Stimulated activated CD8-positive, alpha-beta memory T cell treated with anti-CD3 and anti-CD28 coated beads, Interleukin-7, amount 100 ng/mL, for 4 hours (primary cell): ENCODE measurements at regions not wholly inside any gene's neighbourhood (a gene's known extent, or its start where the extent isn't known, plus 50 kb on each side); places are given as distances from the start of the nearest gene placed in this dataset.
"Not testable (repeated sequence)": the region's sequence is repeated elsewhere in the genome, so short reads cannot be mapped to it uniquely, and the experiment has no call there.

Source experiments
- DNase-seq, 2 donors: peaks; one replicate each; pipeline ENCODE4 v3.0.0-alpha.2; 2020; ENCODE audit warnings: low read depth in 2 of 2

DNA sequence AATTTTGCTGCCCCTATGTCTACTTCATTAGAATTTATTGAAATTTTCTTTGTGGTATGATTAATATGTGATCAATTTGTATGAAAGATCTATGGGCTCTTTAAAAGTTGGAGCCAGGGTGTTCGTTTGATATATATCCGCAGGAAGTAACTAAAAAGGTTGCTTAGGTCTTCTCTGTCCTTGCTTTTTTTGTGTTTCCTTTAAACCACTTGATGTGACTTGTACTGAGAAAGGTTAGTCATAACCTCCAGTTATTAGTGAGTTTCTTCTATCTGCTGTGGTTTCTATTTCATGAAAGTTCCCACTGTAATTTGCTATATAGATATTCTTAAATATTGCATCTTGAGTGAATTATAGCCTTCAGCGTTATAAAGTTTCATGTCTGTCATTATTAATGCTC is 585.3 kb upstream of the ARID1B start:
- DNase-seq: no peak

DNA sequence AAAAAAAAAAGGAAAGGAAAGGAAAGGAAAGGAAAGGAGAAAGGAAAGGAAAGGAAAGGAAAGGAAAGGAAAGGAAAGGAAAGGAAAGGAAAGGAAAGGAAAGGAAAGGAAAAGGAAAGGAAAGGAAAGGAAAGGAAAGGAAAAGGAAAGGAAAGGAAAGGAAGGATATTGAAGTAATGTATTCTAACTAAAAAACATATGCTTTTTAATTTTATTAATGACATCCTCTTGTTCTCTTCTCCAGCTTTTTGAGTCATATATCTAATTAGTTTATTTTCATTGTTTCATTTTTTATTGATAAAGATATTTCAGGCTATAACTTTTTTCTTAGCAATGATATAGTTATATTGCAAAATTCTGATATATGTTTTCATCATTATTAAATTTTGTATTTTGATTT is 585.8 kb upstream of the ARID1B start:
- not testable (repeated sequence) for DNase-seq

DNA sequence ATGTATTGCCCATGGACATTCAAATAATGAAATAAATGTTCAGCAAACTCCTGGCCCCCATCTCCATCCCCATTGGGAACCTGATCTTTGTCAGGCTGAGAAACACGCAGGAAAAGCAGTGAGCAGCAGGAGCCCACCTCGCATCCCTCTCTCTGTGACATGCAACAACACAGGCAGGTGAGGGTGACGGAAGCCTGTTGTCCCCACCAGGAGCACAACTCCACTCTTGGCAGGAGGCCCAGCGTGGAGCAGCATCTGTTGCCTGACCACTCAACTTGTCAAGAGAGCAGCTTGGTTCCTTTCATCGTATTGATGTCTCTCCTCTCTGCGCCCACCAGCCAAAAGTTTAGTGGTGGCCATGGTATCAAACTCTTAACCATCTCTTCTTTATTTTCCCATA is 586.9 kb upstream of the ARID1B start:
- no peak for DNase-seq

DNA sequence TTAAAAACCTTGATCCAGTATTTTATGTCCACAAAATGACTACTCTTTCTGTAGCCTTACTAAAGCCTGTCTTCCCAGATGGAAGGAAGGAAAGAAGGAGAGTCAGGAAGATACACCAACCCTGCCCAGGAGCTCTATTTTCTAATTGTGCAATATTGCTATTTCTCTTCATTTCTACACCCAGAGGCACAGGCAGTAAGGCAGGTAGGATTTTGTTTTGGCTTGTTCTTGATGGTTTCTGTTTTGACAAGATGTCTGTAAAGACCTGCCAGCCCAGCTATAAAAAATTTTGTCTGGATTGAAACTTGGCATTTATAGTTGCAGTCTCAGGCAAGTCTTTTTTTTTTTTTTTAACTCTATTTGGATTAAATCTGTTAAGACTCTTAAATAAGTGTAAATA is 587.5 kb upstream of the ARID1B start:
- DNase-seq: no peak

DNA sequence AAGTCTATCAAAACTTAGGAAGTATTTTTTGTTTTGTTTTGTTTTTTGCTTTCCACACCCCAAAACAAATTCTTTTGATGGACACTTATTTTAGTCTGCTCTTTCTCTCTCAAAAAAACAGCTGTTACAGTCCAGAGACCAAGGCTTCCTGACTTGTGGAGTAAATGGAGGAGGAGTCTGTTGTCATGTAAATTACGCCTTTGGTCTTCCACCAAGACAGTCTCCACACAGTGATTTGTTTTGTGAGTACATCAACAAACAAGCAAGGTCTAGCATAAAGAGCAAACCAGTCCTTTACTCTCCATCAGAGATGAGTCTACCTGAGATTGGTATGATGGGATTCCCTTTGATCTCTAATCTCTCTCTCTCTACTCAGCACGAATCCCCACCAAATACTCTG is 588.0 kb upstream of the ARID1B start:
- no peak for DNase-seq

DNA sequence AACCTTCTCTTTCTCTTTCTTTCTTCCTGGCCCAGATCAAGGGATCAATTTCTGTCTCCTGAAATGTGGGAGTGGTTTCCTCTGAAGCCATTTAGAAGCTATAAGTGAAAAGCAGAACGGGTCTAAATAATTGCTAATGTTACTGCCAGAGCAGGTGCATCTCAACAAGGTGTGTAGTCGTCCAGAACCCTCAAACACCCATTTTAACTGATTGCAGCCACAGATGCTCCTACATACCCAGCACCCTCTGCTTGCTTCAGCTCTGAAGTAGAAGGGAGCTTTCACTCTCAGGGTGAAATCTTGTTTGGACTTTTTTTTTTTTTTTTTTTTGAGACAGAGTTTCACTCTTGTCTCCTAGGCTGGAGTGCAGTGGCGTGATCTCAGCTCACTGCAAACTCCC is 592.1 kb upstream of the ARID1B start:
- DNase-seq: no peak

DNA sequence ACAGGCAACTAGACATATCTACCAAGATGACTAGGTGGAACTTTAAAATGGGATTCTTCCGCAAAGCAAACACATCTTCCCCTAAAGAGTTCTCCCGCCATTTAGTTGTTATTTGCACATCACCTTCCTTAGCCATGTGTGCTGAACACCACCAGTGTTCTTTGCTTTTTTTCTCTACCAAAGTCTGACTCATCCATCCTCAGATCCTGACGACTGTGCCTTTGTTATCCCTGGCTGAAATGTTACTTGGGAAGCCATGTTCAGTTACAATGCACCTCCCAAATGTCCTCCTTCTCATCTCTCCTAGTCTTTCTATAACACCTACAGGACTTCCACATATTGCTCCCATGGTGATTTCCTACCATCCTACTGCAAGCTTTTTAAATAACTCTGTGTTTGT is 593.5 kb upstream of the ARID1B start:
- no peak for DNase-seq

DNA sequence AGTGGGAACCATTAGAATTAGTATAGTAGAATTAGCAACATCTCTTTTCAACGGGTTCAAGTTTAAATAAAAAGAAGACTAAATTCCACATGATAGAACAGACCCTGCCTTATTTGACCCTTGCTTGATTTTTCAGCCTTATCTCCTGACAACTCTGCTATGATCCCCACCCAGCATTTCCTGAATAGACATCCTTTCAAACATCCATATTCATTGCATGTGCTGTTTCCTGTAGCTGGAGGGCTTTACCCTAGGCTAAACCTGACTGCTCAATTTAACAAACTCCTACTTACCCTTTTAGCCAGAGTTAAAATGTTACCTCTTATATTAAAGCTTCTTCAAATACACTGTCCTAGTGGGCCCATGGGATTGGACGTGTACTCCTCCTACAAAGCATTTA is 594.8 kb upstream of the ARID1B start:
- no peak for DNase-seq

DNA sequence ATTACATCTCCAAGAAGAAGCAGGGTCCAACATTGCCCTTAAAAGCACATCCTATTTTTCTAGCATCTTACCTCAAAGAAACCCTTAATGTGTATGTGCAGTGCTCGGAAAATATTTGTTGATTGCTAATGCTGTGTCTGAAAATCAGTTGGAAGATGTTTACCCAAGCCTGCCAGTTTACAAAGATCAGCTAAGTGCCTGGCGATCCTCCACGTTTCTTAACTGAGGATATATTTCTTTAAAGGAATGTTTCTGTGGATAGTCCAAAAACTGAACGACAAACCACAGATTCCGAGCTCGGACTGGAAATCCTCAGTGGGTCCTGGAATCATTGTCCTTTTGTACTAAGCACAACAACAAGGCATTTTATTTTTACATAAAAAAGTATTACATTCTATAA is 595.7 kb upstream of the ARID1B start:
- no peak for DNase-seq

DNA sequence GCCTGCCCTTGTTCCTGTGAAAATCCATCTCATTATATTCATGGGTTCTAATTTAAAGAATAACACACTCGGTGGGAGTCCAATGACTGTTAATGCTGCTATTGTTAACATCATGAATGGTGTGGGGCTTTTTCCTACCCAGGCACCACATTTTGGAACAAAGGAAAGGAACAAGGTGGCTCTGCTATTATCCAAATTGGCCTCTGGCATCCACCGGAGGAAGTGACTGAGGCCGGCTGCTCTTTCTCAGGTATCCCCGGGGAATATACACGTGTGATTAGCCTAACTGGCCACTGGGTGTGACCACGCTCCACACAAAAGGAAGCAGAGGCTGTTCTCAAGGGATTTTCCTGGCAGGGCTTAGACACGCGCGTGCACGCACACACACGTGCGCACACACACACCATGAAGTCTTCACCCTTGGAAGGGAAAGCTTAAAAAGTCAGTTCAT is 601.2 kb upstream of the ARID1B start:
- no peak for DNase-seq

DNA sequence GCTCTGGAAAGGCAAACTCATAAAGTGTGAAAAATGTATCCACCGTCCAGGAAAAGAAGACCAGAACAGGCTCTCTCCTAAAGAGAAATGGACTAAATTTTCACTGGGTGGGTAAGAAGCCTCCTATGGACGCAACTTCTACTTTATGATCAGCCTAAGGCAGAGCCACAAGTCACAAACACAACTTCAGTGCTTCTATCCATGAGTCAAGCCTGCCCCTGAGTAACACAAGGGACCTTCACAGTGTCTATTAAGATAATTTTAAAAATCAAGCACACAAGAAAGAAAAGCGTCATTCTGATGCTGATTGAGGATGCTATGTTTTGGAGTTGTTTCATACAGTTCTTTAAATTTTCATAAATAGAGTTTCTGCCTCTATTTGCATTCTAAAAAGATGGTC is 601.7 kb upstream of the ARID1B start:
- no peak for DNase-seq

DNA sequence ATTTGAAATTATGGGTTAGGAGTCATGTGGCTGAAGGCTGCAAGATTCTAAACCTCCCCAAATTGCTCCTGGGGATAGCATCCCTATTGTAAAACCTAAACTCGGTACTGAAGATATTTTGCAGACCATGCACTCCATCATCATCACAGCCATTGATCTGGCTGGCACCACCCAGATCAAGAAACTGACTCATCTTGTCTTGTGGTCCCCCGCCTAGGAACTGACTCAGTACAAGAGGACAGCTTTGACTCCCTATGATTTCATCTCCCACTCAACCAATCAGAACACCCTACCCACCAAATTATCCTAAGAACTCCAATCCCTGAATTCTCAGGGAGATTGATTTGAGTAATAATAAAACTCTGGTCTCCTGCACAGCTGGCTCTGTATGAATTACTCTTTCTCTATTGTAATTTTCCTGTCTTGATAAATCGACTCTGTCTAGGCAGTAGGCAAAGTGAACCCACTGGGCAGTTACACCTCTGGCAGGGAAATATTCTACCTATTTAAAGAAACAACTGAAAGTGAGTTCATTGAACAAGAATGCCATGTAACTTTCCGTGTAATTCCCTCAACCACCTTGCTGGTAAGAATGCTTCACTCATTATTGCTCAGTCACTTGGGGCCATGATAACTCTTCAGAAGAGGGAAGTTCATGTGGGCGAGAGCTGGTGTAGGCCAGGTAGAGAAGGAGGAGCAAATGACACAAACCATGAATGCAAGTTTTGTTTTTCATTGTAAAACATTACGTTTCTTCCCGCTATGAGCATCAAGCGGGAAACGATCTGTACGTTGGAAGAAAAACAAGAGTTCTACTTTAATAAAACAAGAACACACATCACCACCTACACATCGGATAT is 602.9 kb upstream of the ARID1B start:
- DNase-seq: no peak

DNA sequence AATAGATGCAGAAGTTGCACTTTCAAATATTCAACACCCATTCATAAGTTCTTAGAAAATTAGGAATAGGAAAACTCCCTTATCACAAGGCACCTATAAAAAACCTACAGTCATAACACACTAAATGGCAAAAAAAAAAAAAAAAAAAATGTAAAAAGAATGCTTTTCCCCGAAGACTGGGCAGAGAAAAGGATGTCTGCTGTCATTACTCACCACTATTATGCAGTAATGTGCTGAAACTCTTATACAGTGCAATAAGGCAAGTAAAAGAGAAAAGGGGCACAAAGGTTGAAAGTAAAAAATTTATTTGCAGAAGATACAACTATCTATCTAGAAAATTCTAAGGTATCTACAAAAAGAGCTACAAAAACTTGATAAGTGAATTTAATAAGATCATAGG is 607.8 kb upstream of the ARID1B start:
- no peak for DNase-seq

DNA sequence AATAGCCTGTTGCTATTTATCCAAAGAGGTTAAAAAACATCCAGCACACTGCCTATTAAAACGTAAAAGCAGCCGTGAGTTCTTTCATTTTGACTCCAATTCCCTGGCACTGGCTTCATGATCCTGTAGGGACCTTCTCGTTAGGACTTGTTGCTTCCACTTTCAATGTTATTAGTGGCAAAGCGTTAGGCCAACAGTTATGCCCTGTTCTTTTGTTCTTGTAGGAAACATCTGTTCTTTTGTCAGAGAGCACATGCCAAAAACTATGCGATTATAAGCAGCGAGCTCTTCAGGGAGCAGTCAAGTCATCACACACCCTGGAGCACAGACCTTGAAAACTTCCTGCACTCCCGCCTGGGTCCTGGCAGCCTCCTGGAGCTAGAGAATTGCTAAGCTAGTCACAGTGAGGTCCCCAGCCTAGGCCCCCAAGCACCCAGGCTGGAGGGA is 609.5 kb upstream of the ARID1B start:
- no peak for DNase-seq

DNA sequence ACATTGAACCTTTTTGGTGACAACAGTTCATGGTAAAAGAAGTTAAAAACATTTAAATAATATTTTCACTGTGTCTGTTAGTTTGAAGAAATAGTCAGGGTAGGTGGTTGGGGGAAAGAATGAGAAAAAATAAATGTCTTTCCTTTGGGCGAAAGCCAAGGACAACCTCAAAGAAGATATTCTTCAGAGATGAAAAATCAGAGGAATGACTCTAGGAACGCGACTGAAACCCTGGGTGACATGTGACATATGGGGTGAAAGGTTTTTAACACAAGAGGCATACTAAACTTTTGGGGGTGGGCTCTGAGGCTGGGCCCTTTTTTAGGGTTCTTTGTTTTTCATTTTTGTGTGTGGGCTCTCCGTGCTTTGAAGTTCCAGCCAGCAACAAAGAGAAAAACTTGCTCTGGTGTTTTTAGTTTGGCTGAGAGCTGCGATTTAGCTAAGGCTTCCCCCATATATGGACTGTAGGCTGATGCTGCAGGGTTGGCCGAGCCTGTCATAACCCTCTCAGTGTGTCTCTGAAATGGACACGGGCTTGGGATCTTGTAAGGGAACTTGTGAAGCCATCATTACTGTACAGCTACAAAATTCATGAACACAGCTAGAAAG is 610.1 kb upstream of the ARID1B start:
- no peak for DNase-seq

DNA sequence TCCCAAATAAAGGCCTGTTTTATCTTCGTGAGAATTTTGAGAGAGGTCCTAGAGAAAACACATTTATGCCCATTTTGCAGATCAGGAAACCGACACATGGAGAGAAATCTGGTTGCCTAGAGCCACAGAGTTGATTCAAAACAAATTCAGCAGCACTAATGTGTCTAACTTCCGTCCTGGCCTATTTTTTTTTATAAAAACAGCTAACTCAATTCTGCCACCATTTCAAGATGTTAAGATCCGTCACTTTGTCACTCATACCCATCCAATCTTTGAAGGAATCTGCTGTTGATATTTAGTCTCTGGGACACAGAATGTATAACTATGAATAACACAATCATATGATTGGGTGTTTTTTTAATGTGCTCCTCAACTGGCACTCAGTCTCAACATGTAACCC is 611.1 kb upstream of the ARID1B start:
- DNase-seq: no peak

DNA sequence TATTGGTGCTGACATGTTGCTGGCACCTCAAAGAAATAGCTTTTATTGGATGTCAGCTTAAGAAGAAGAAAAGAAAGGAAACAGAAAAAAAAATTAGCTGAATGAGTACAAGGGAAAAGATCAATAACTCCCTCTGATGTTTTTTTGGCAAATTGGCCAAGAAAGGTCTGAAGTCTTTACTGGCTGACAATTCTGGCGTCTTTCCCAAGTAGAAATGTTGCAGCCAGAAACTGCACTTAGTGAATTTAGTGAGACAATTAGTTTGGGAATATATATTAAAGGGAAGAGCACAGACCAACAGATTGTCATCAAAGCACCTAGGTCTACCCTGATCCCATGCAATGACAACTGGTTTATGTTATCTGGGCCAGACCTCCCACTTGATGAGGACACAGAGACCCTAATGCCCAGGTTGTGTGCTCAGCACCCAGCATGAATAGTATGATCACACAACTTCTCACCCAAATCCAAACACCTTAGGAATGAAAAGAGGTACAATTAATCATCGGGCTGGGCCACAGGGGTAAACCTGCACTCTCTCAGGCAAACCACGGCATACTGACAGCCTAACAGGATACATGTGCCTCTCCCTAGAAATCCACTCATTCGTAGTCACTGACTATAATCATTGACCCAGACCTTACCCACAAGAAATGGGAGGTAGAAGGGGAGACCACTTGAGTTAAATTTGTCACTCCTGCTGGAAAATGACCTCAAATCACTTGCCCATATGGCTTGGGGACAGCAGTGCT is 612.3 kb upstream of the ARID1B start:
- no peak for DNase-seq

DNA sequence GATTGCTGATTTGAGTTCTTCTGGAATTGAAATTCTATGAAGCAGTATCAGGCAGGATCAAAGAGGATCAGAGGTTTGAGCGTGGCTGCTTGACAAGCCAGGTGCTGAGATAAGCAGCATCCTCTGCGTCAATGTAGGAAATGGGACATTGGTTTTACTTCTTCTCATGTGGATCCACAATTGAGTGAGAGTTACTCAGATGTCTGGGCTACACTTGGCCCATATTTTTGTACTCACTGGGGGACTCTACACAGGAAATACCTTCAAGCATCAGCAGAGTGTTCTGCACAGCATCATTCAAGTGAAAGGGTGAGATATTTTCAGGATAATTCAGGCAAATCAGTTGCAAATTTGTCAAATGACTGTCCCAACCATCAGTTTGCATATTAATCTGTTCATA is 613.9 kb upstream of the ARID1B start:
- DNase-seq: no peak

DNA sequence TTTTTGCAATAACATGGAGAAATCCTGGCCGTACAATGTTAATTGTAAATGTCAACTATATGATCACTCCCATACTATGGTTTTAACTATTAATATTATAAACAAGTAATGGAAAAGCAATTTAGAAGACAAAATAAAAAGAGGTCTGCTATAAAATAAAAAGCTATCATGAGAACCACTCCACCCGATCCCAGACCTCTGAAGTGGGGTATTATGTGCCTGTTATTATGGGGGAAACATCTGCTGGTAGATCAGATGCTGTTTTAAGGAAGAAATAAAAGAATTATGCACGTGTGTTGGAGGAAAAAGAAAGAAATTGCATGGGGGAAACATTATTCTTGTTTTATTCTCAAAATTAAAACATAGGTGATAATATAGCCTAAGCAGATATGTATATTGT is 615.7 kb upstream of the ARID1B start:
- no peak for DNase-seq

DNA sequence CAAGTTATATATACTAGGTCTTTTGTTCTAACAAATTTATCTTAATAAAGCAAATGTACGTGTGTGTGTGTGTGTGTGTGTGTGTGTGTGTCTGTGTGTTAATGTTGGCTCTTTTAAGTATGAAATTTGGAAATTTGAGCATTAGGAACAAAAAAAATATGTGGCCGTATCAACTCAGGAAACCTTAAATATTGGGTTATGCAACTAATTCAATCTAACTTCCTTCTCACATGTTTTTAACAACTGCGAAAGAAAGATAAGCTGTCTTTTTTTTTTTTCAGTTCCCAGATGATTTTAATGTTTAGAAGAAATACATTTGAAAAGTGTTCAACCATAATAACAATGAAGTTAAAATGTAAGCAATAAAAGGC is 616.4 kb upstream of the ARID1B start:
- DNase-seq: no peak

DNA sequence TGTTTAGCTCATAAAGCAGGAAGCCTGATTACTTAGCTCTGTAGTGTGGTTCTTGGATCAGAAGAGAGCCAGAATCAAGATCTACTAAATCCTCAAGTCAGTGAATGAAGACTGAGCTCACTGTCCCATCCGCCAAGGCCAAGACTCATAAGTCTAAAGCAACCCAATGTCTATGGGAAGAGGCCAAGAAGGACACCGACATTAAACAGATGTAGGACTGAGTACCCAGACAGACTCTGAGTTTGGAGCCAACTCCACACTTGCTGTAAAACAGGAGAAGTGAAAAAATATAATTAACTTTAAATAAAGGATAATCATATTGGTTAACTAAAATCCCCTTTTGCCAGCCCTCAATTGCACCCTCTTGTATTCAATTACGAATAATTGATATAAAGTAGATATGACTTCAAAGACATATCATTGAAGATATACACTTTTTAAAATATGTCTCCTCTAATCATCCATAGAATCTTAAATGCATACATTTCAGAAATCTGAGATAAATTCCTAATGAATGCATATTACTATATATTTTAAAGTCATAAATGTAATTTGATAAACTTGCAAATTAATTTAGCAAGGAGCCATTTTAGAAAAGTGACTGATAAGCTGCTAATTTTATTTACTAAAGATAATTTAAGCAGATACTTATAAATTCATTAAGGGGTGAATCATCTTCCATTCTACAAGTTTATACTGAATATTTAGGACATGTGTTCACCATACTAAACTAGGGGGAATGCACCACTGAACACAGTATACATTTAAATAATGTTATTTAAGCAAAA is 617.0 kb upstream of the ARID1B start:
- DNase-seq: no peak

DNA sequence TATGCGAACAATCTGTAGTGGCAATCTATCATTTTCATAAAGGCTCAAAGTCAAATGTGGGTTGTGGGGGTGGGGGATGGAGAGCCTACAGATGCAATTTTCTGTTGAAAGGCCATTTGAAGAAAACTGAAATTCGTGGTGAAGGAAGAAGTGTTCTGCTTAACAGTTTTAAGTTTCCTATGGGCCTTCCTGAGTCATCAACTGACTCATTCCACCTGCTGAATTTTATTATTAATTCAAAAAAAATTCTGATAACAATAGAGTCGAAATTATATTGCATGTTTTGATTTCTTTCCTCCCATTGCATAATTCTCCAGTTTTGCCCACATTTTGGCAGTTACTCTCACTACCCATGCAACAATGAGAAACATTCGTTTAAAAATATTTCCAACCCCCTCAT is 622.3 kb upstream of the ARID1B start:
- DNase-seq: peak in 1 of 2 donors; percentile 6
